Mesothelial cell of epicardium (in vitro differentiated cells): ENCODE measurements at regions not wholly inside any gene's neighbourhood (a gene's known extent, or its start where the extent isn't known, plus 50 kb on each side); places are given as distances from the start of the nearest gene placed in this dataset.
"Not testable (repeated sequence)": the region's sequence is repeated elsewhere in the genome, so short reads cannot be mapped to it uniquely, and the experiment has no call there.

Source experiments
- DNase-seq, 2 experiments: peaks; one replicate each; pipeline ENCODE4 v3.0.0; 2021; ENCODE audit warnings: low spot score in 2 of 2; ENCODE audit not compliant: unreplicated experiment in 2 of 2
- H3K27ac Mint-ChIP-seq: 2 replicates; pipeline ENCODE4 v1.8.0; 2021; ENCODE audit warnings: mixed read lengths
- H3K27me3 Mint-ChIP-seq: 2 replicates; pipeline ENCODE4 v1.8.0; 2021; ENCODE audit warnings: low read depth, mixed read lengths
- H3K36me3 Mint-ChIP-seq: 2 replicates; pipeline ENCODE4 v1.8.0; 2021; ENCODE audit warnings: mixed read lengths
- H3K4me1 Mint-ChIP-seq: 2 replicates; pipeline ENCODE4 v1.8.0; 2021; ENCODE audit warnings: mixed read lengths
- H3K4me3 Mint-ChIP-seq: 2 replicates; pipeline ENCODE4 v1.8.0; 2021; ENCODE audit warnings: mild to moderate bottlenecking, moderate library complexity, mixed read lengths
- H3K9me3 Mint-ChIP-seq: 2 replicates; pipeline ENCODE4 v1.8.0; 2021; ENCODE audit warnings: mixed read lengths
- TF ChIP-seq, protein P1 (sequence below): fragments of 200-600 bp; sonication (generic); IDR thresholded peaks from one replicate; pipeline ENCODE4 v1.5.0; 2021; ENCODE audit warnings: antibody characterized with exemption; ENCODE audit not compliant: unreplicated experiment

DNA sequence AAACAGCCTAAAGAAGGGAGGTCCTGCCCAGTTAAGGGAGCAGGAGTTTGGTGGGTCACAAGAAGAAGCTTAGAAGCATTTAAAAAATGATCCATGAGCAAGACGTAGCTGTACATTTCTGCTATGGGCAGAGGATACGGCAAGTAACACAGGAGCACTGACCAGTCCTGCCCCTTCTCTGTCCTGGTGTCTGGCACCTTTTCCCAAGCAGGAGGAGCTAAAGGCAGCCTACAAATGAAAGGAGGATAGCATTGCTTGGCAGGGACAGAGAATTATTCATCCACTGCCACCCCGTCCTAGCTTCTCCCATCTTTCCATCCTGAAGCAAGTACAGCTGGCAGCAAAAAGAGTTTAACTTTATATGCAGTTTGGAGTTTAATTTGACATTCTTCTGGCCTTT lies 1077.6 kb downstream of the TYW1 start:
- no peak for DNase-seq
- peaks cover 7% of the 10 kb centered on the region for H3K9me3 Mint-ChIP-seq
- no peaks in the 10 kb centered on the region for H3K4me1 Mint-ChIP-seq
- no peak overlapping the region for H3K4me3 Mint-ChIP-seq
- TF ChIP-seq, protein P1, sequence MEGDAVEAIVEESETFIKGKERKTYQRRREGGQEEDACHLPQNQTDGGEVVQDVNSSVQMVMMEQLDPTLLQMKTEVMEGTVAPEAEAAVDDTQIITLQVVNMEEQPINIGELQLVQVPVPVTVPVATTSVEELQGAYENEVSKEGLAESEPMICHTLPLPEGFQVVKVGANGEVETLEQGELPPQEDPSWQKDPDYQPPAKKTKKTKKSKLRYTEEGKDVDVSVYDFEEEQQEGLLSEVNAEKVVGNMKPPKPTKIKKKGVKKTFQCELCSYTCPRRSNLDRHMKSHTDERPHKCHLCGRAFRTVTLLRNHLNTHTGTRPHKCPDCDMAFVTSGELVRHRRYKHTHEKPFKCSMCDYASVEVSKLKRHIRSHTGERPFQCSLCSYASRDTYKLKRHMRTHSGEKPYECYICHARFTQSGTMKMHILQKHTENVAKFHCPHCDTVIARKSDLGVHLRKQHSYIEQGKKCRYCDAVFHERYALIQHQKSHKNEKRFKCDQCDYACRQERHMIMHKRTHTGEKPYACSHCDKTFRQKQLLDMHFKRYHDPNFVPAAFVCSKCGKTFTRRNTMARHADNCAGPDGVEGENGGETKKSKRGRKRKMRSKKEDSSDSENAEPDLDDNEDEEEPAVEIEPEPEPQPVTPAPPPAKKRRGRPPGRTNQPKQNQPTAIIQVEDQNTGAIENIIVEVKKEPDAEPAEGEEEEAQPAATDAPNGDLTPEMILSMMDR = no peak
- H3K36me3 Mint-ChIP-seq = no peaks in the 10 kb centered on the region
- no peak overlapping the region for H3K27ac Mint-ChIP-seq
- peaks cover 6% of the 10 kb centered on the region for H3K27me3 Mint-ChIP-seq

DNA sequence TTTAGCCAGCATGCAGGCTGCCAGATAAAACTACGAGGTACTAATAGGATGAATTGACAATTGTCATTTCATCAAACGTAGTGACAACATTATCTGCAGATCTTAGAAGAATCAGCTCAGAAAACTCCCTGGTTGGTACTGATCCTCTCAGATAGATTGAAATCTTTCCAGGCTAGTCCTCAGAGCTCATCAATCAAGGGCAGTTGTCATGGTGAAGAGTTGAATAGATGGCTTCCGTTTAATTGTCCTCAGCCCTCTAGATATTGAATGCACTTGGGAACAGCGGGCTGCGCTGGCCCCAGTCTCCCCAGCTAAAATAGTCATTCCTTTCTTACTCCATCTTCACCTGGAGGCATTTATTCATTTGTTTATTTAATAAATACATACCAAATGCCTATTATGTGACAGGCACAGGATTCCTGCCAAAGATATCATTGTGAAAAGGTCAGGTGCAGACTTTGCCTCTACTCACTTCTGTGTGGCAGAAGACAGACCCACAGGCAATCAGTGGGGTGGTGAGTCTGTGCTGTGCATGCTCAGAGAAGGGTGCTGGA lies 1081.6 kb downstream of the TYW1 start:
- TF ChIP-seq, protein P1 = no peak
- Mint-ChIP-seq H3K9me3 (peaks cover 16% of the 10 kb centered on the region), H3K27me3 (peaks cover 5% of the 10 kb centered on the region), H3K36me3 (peaks cover 3% of the 10 kb centered on the region), H3K4me3 (no peak overlapping the region), H3K27ac (no peak overlapping the region), H3K4me1 (no peaks in the 10 kb centered on the region)
- DNase-seq = no peak

DNA sequence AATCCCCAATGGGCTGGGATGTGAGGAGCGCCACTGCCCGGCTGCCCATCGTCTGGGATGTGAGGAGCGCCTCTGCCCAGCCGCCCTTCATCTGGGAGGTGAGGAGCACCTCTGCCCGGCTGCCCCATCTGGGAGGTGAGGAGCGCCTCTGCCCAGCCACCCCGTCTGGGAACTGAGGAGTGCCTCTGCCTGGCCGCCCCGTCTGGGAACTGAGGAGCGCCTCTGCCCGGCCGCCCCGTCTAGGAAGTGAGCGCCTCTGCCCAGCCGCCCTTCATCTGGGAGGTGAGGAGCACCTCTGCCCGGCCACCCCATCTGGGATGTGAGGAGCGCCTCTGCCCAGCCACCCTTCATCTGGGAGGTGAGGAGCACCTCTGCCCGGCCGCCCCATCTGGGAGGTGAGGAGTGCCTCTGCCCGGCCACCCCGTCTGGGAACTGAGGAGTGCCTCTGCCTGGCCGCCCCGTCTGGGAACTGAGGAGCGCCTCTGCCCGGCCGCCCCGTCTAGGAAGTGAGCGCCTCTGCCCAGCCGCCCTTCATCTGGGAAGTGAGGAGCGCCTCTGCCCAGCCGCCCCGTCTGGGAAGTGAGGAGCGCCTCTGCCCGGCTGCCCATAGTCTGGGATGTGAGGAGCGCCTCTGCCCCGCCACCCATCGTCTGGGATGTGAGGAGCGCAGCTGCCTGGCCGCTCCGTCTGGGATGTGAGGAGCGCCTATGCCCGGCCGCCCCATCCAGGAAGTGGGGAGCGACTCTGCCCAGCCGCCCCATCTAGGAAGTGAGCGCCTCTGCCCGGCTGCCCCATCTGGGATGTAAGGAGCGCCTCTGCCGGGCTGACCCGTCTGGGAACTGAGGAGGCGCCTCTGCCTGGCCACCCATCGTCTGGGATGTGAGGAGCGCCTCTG lies 1085.7 kb downstream of the TYW1 start:
- H3K4me3 Mint-ChIP-seq, H3K27ac Mint-ChIP-seq, DNase-seq, H3K36me3 Mint-ChIP-seq, H3K4me1 Mint-ChIP-seq, H3K27me3 Mint-ChIP-seq: not testable (repeated sequence)
- H3K9me3 Mint-ChIP-seq = peaks cover 19% of the 10 kb centered on the region

DNA sequence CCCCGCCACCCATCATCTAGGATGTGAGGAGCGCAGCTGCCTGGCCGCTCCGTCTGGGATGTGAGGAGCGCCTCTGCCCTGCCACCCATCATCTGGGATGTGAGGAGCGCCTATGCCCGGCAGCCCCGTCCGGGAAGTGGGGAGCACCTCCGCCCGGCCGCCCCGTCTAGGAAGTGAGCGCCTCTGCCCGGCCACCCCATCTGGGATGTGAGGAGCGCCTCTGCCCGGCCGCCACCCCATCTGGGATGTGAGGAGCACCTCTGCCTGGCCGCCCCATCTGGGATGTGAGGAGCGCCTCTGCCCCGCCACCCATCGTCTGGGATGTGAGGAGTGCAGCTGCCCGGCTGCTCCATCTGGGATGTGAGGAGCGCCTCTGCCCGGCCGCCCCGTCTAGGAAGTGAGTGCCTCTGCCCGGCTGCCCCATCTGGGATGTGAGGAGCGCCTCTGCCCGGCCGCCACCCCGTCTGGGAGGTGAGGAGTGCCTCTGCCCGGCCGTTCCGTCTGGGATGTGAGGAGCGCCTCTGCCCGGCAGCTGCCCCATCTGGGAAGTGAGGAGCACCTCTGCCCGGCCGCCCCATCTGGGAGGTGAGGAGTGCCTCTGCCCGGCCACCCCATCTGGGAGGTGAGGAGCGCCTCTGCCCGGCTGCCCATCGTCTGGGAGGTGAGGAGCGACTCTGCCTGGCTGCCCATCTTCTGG lies 1086.5 kb downstream of the TYW1 start:
- H3K27ac Mint-ChIP-seq, DNase-seq, H3K4me1 Mint-ChIP-seq, H3K27me3 Mint-ChIP-seq, H3K36me3 Mint-ChIP-seq, H3K4me3 Mint-ChIP-seq: not testable (repeated sequence)
- peaks cover 19% of the 10 kb centered on the region for H3K9me3 Mint-ChIP-seq

DNA sequence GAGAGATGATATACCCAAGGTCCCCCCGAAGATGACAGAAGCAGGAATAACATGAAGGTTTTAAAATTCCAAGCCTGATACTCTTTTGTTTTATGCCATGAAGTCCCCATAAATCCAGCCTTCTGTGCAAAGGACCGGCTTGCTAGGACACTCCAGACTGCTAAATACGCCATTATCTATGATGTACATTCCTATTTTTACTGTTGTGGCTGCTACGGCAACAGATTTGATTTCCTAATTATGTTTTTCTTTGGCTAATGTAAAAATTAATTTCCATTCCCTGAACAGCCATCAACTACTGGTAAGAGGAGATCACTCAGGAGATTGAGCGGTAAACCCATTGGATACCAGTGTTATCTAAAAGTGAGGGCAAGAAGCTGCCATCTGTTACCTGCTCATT lies 1090.8 kb downstream of the TYW1 start:
- TF ChIP-seq, protein P1 = no peak
- Mint-ChIP-seq H3K27me3 (peaks cover 3% of the 10 kb centered on the region), H3K27ac (no peak overlapping the region), H3K36me3 (no peaks in the 10 kb centered on the region), H3K4me3 (no peak overlapping the region), H3K9me3 (peaks cover 6% of the 10 kb centered on the region), H3K4me1 (no peaks in the 10 kb centered on the region)
- no peak for DNase-seq

DNA sequence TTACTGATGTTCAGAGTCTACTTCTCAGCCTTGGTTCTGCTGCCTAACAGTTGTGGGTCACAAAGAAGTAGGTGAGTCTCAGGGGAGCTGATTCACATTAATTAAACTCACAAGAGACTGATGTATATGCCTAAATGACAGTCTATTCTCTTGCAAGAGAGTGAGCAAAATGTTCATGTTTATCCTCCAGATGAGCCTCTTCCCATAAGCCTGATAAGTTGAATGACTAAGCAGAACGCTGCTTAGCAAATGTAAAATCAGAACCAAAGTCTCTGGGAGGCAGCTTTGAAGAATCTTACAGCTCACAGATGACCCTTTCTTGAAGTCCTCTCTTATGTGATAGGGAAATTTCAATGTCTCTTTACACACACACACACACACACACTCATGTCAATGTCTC lies 1092.2 kb downstream of the TYW1 start:
- Mint-ChIP-seq H3K36me3 (no peaks in the 10 kb centered on the region), H3K4me1 (no peaks in the 10 kb centered on the region), H3K9me3 (peaks cover 11% of the 10 kb centered on the region), H3K27ac (no peak overlapping the region), H3K4me3 (no peak overlapping the region), H3K27me3 (peaks cover 3% of the 10 kb centered on the region)
- no peak for DNase-seq
- TF ChIP-seq, protein P1 = no peak

DNA sequence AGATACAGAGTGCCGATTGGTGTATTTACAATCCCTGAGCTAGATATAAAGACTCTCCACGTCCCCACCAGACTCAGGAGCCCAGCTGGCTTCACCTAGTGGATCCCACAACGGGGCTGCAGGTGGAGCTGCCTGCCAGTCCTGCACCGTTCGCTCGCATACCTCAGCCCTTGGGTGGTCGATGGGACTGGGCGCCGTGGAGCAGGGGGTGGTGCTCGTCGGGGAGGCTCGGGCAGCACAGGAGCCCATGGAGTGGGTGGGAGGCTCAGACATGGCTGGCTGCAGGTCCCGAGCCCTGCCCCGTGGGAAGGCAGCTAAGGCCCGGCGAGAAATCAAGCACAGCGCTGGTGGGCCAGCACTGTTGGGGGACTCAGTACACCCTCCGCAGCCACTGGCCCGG lies 1093.6 kb downstream of the TYW1 start:
- not testable (repeated sequence) for H3K27me3 Mint-ChIP-seq, H3K4me3 Mint-ChIP-seq, H3K36me3 Mint-ChIP-seq, H3K27ac Mint-ChIP-seq, H3K4me1 Mint-ChIP-seq, H3K9me3 Mint-ChIP-seq, DNase-seq
